GM12878 (cell line): ENCODE measurements at regions not wholly inside any gene's neighbourhood (a gene's known extent, or its start where the extent isn't known, plus 50 kb on each side); places are given as distances from the start of the nearest gene placed in this dataset.
"Not testable (repeated sequence)": the region's sequence is repeated elsewhere in the genome, so short reads cannot be mapped to it uniquely, and the experiment has no call there.

Source experiments
- ATAC-seq: fragments of 200-7000 bp; cut with Tn5 transposase; 3 replicates; pipeline ENCODE4 v1.9.1; 2020; ENCODE audit warnings: mild to moderate bottlenecking, moderate library complexity
- BruUV-seq: library from RNA; stranded (reverse); fragments of 400-500 nt; replicated peaks from 2 replicates; lab custom pipeline; 2021; lab: Mats Ljungman, UMichigan
- CTCF ChIA-PET: fragments of 300-600 bp; sonication (Branson Sonifier 250); formaldehyde crosslinking; extraction: SDS; loops from one replicate; lab custom pipeline; 2021; ENCODE audit warnings: inconsistent platforms; lab: Yijun Ruan, JAX
- POLR2A ChIA-PET: fragments of 350-600 bp; formaldehyde crosslinking; extraction: SDS; loops from one replicate; lab custom pipeline; 2021; ENCODE audit warnings: inconsistent platforms; lab: Charles Lee
- RAD21 ChIA-PET: fragments of 300-600 bp; sonication (Branson Sonifier 250); formaldehyde crosslinking; loops from one replicate; lab custom pipeline; 2023; ENCODE audit warnings: antibody characterized with exemption; ENCODE audit not compliant: unreplicated experiment; lab: Charles Lee
- SMC1A ChIA-PET: fragments of 300-600 bp; sonication (Branson Sonifier 250); formaldehyde crosslinking; loops from one replicate; lab custom pipeline; 2023; ENCODE audit not compliant: unreplicated experiment, uncharacterized antibody; lab: Charles Lee
- DNase-seq: peaks from one replicate; pipeline ENCODE4 v3.0.0-alpha.2; 2011; ENCODE audit warnings: low read depth, low spot score
- FAIRE-seq: peaks from 3 replicates; lab custom pipeline; 2011; peaks lifted over from hg19 to GRCh38; lab: Jason Lieb, UNC
- H2AFZ ChIP-seq: 2 replicates; pipeline ENCODE4 v1.6.0; 2011; ENCODE audit warnings: low read depth, low read length, control low read depth; ENCODE audit not compliant: control insufficient read depth
- H3K27ac ChIP-seq: 2 replicates; pipeline ENCODE4 v1.5.1; 2011; ENCODE audit warnings: control low read depth; ENCODE audit not compliant: control insufficient read depth, insufficient read depth
- H3K27me3 ChIP-seq, 2 experiments: replicated peaks in 1 of 2; 2 replicates each; pipeline versions ENCODE4 v1.6.0 to v1.6.1; 2011; ENCODE audit warnings: low read length in 1 of 2; ENCODE audit not compliant: control insufficient read depth in 2 of 2, insufficient read depth in 2 of 2
- H3K36me3 ChIP-seq, 2 experiments: 2 replicates each; pipeline ENCODE4 v1.5.1; 2011; ENCODE audit warnings: low read length in 1 of 2; ENCODE audit not compliant: control insufficient read depth in 2 of 2, insufficient read depth in 2 of 2
- H3K4me1 ChIP-seq: 2 replicates; pipeline ENCODE4 v1.6.1; 2011; ENCODE audit warnings: mild to moderate bottlenecking, low read length, moderate library complexity, mixed read lengths; ENCODE audit not compliant: control insufficient read depth, insufficient read depth
- H3K4me2 ChIP-seq: 2 replicates; pipeline ENCODE4 v1.6.0; 2011; ENCODE audit warnings: control low read depth; ENCODE audit not compliant: control insufficient read depth, insufficient read depth
- H3K4me3 ChIP-seq: fragments of 200-600 bp; sonication (generic); 2 replicates; pipeline ENCODE4 v1.5.1; 2016
- H3K79me2 ChIP-seq: 2 replicates; pipeline ENCODE4 v1.6.0; 2011; ENCODE audit warnings: low read length; ENCODE audit not compliant: control insufficient read depth, insufficient read depth
- H3K9ac ChIP-seq: 2 replicates; pipeline ENCODE4 v1.8.0; 2011; ENCODE audit warnings: low read length, control low read depth, mixed read lengths; ENCODE audit not compliant: control insufficient read depth, insufficient read depth
- H3K9me3 ChIP-seq: replicated peaks from 3 replicates; pipeline ENCODE4 v1.5.1; 2011; ENCODE audit warnings: mild to moderate bottlenecking, low read length; ENCODE audit not compliant: control insufficient read depth, insufficient read depth
- H4K20me1 ChIP-seq: 2 replicates; pipeline ENCODE4 v1.6.0; 2011; ENCODE audit not compliant: control insufficient read depth, insufficient read depth
- BHLHE40 ChIP-seq, 2 experiments: fragments of 450-650 bp in 1 of 2; IDR thresholded peaks; 2 replicates each; pipeline ENCODE4 v1.6.1; 2011 to 2017; ENCODE audit warnings: low read depth in 2 of 2, borderline replicate concordance in 1 of 2, improper control_type of control experiment in 1 of 2, low read length in 1 of 2, mild to moderate bottlenecking in 1 of 2
- IKZF1 ChIP-seq: fragments of 450-650 bp; conservative IDR thresholded peaks from 2 replicates; pipeline ENCODE4 v1.6.1; 2017; ENCODE audit warnings: antibody characterized with exemption, mild to moderate bottlenecking
- IKZF2 ChIP-seq, 2 experiments: fragments of 450-650 bp; IDR thresholded peaks; 2 replicates each; pipeline ENCODE4 v1.6.1; 2017; ENCODE audit warnings: mild to moderate bottlenecking in 2 of 2, moderate library complexity in 2 of 2
- MTA2 ChIP-seq: fragments of 450-650 bp; IDR thresholded peaks from 2 replicates; pipeline ENCODE4 v1.6.1; 2016; ENCODE audit warnings: low read depth, mild to moderate bottlenecking, moderate library complexity
- RELB ChIP-seq: fragments of 450-650 bp; IDR thresholded peaks from 2 replicates; pipeline ENCODE4 v1.6.1; 2017; ENCODE audit warnings: low read depth, mild to moderate bottlenecking, moderate library complexity
- SPI1 ChIP-seq: IDR thresholded peaks from 2 replicates; pipeline ENCODE4 v1.6.1; 2011; ENCODE audit warnings: low read depth, mild to moderate bottlenecking, low read length, moderate library complexity, borderline replicate concordance; ENCODE audit not compliant: insufficient read depth
- WGBS: methylation state at CpG from one replicate; pipeline ENCODE4 v1.1.6; 2016; ENCODE audit warnings: low lambda C conversion rate; ENCODE audit not compliant: insufficient replicate concordance, insufficient coverage; ENCODE audit errors: missing lambda C conversion rate; 5-methylcytosine and 5-hydroxymethylcytosine counted together
- in situ Hi-C: fragments of 300-500 bp; cut with MboI; formaldehyde crosslinking; loops from 9 replicates; pipeline ENCODE4 v1.14.3; 2018; ENCODE audit warnings: mixed read lengths
- intact Hi-C: fragments of 100-400 bp; cut with micrococcal nuclease; formaldehyde crosslinking; loops from one replicate; pipeline ENCODE4 v1.14.2; 2022; ENCODE audit not compliant: unreplicated experiment

GRCh38 chr16:21368973-21369942, 91.2 kb upstream of the CRYM start:
- WGBS, result 100% methylated on average over 3 of the region's 5 CpGs
- H3K9me3 ChIP-seq, H3K36me3 ChIP-seq, H3K4me1 ChIP-seq, H2AFZ ChIP-seq, H3K9ac ChIP-seq, ATAC-seq, H3K4me3 ChIP-seq, H3K27ac ChIP-seq, H3K79me2 ChIP-seq, H3K4me2 ChIP-seq, intact Hi-C loops, CTCF ChIA-PET, FAIRE-seq, SMC1A ChIA-PET, DNase-seq, H4K20me1 ChIP-seq, H3K27me3 ChIP-seq, BruUV-seq, in situ Hi-C loops: not testable (repeated sequence)
- ChIA-PET POLR2A (interaction anchor here (0.6 to 1.0 kb wide), 6 partner anchors 12 to 907 kb away, joined by 3 to 4 read pairs (median 4); no protein-coding TSS in a partner anchor), RAD21 (interaction anchor here (0.7 to 0.8 kb wide), 3 partner anchors 68 to 1849 kb away, joined by 4 to 5 read pairs (median 4); no protein-coding TSS in a partner anchor)

- H3K79me2 ChIP-seq, H3K27me3 ChIP-seq, intact Hi-C loops, H3K9ac ChIP-seq, H3K9me3 ChIP-seq, H3K36me3 ChIP-seq, in situ Hi-C loops, FAIRE-seq, RAD21 ChIA-PET, H2AFZ ChIP-seq, BruUV-seq, H4K20me1 ChIP-seq, DNase-seq, CTCF ChIA-PET, H3K4me3 ChIP-seq: not testable (repeated sequence)
- peak; percentile 40 for ATAC-seq
- H3K4me2 ChIP-seq, result 0 out of 2 replicates have a peak overlapping the region, but pooled peaks have one; percentile 38
- 2% methylated on average over 9 of the region's 9 CpGs for WGBS
- ChIA-PET POLR2A (interaction anchor here (0.7 kb wide), 1 partner anchor 908 kb away, joined by 3 read pairs; no protein-coding TSS in a partner anchor), SMC1A (interaction anchor here (1.1 to 2.0 kb wide), 2 partner anchors 65 to 68 kb away, joined by 3 to 5 read pairs; no protein-coding TSS in a partner anchor)
- peak; percentile 63 to 66; a peak in 3 of 4 replicates for TF ChIP-seq IKZF2 (IDR thresholded peaks at IDR 0.05)
- TF ChIP-seq BHLHE40 (IDR thresholded peaks at IDR 0.05; ENCODE audit: borderline replicate concordance in 1 of 2, low read depth in 2 of 2, low read length in 1 of 2), result peak in 1 of 2 experiments; percentile 73; a peak in 2 of 4 replicates
- TF ChIP-seq IKZF1, result peak; percentile 42
- TF ChIP-seq MTA2, result peak; percentile 25; the same call in 1 of the 2 replicates
- peak; percentile 31; the same call in 1 of the 2 replicates for TF ChIP-seq RELB
- peak; percentile 20; the same call in 1 of the 2 replicates for TF ChIP-seq SPI1
- peak overlapping the region; percentile 68 for H3K27ac ChIP-seq
- H3K4me1 ChIP-seq, result peaks cover 14% of the 10 kb centered on the region
Measured at GRCh38 chr16:21367733-21368421, 89.8 kb upstream of the CRYM start.
